ENCODE measurements at regions not wholly inside any gene's neighbourhood (a gene's known extent, or its start where the extent isn't known, plus 50 kb on each side); places are given as distances from the start of the nearest gene placed in this dataset.

DNA sequence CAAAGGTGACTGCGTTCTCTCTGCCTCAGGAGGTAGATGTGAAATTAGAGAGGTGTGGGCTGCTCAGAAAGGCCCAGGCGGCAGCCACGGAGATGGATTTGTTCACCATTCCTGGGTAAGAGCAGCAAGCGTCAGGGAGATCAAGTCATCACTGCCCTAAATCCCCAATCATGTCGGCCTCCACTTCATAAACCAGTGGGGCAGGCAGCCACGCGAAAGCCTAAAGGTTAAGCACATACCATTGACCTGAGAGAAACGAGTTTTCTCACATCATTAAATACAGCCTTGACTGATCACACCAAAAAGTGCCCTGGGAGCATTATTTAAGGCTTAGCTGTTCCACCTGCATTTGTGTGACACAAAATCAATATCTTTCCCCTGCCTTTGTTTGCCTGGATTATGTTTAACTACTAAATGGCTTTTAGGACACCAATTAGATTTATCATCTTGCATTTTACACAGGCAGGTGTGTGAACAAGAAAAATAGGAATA lies 50.7 kb upstream of the FOXB1 start:
- TF ChIP-seq TAF1 (IDR thresholded peaks at IDR 0.05; ENCODE audit: low read depth) (no peak), YY1 (IDR thresholded peaks at IDR 0.05; ENCODE audit: low read depth) (no peak)

DNA sequence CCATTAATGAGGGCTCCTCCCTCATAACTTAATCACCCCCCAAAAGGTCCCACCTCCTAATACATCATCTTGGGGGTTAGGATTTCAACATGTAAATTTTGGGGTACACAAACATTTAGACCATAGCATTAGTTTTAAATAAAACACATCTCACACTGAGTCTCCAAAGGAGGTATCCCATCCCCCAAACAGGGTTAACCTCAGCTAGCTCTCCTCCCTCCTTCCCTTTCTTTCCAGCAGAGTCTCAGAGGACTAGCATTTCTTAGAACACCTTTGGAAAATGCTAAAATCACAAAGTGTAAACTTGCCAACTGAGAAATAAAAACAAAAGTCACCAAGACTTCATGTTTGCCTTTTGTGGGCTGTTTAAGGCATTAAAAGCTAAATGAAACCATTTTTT lies 51.2 kb upstream of the FOXB1 start:
- no peak for TF ChIP-seq TEAD4 (IDR thresholded peaks at IDR 0.05)
- TF ChIP-seq TAF1 (IDR thresholded peaks at IDR 0.05; ENCODE audit: low read depth) = no peak
- no peak for TF ChIP-seq NFIC (IDR thresholded peaks at IDR 0.05)
- no peak for TF ChIP-seq YY1 (IDR thresholded peaks at IDR 0.05; ENCODE audit: low read depth)
- no peak for TF ChIP-seq EGR1 (IDR thresholded peaks at IDR 0.05)

DNA sequence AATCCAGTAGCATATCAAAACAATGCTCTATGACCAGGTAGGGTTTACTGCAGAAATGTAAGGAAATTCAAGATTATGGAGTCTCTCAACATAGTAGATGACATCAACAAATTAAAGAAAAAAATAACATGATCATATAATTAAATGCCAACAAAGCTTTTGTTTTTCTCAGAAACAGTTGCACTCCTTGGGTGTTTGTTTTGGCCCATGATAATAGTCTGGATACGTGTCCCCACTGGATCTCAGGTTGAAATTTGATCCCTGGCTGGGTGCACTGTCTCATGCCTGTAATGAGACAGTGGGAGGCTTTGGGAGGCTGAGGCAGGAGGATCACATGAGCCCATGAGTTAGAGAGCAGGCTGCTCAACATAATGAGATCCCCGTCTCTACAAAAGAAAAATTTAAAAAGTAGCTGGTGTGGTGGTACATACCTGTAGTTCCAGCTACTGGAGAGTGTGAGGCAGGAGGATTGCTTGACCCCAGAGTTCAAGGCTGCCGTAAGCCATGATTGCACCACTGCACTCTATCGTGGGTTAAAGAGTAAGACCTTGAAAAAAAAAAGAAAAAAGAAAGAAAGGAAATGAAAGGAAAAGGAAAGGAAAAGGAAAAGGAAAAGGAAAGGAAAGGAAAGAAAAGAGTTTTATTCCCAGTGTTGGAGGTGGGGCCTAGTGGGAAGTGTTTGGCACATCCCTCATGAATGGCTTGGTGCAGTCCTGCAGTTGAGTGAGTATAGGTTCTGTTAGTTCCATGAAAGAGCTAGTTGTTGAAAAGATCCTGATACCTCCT lies 53.3 kb upstream of the FOXB1 start:
- TF ChIP-seq CEBPB (IDR thresholded peaks at IDR 0.05) (no peak), RAD21 (IDR thresholded peaks at IDR 0.05; ENCODE audit: low read depth) (no peak), FOXM1 (IDR thresholded peaks at IDR 0.05; ENCODE audit: borderline replicate concordance, low read depth) (no peak), TCF12 (IDR thresholded peaks at IDR 0.05; ENCODE audit: low read depth) (no peak), CREB1 (IDR thresholded peaks at IDR 0.05; ENCODE audit: low read depth) (no peak), EP300 (IDR thresholded peaks at IDR 0.05; ENCODE audit: borderline replicate concordance) (no peak), EGR1 (IDR thresholded peaks at IDR 0.05) (no peak), ZBTB7A (IDR thresholded peaks at IDR 0.05; ENCODE audit: low read depth) (no peak), TEAD4 (IDR thresholded peaks at IDR 0.05) (no peak), YY1 (IDR thresholded peaks at IDR 0.05; ENCODE audit: low read depth) (no peak)
- TF ChIP-seq, protein P1, sequence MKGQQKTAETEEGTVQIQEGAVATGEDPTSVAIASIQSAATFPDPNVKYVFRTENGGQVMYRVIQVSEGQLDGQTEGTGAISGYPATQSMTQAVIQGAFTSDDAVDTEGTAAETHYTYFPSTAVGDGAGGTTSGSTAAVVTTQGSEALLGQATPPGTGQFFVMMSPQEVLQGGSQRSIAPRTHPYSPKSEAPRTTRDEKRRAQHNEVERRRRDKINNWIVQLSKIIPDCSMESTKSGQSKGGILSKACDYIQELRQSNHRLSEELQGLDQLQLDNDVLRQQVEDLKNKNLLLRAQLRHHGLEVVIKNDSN (IDR thresholded peaks at IDR 0.05) = no peak
- TF ChIP-seq, protein P2, sequence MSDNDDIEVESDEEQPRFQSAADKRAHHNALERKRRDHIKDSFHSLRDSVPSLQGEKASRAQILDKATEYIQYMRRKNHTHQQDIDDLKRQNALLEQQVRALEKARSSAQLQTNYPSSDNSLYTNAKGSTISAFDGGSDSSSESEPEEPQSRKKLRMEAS (IDR thresholded peaks at IDR 0.05) = no peak

DNA sequence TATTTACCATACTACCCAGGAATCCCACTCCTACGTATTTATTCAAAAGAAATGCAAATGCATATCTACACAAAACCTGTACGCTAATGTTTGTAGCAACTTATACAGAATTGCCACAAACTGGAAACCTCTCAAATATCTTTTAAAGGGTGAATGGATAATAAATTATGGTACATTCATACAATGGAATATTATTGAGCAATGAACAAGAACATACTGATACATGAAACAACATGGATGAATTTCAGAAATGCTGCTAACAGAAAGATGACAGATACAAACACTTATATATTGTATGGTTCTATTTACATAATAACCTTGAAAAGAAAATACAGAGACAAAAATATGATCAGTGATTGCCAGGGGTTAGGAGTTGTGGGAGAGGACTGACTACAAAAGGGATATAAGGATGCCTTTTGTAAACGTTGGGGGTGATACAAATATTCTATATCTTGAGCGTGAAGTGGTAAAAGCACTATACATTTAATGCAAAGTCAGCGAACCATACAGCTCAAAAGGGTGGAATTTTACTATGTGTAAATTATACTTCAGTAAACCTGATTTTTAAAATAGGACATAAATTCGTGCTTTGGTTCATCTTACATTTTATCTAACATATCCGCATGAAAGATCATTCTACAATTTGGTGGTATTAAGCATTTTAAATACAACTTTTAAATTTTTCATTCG lies 55.0 kb upstream of the FOXB1 start:
- TF ChIP-seq EGR1 (IDR thresholded peaks at IDR 0.05) (no peak), CREB1 (IDR thresholded peaks at IDR 0.05; ENCODE audit: low read depth) (no peak), NFIC (IDR thresholded peaks at IDR 0.05) (no peak), FOXM1 (IDR thresholded peaks at IDR 0.05; ENCODE audit: borderline replicate concordance, low read depth) (no peak), YY1 (IDR thresholded peaks at IDR 0.05; ENCODE audit: low read depth) (no peak), CEBPB (IDR thresholded peaks at IDR 0.05) (no peak)
- TF ChIP-seq, protein P3, sequence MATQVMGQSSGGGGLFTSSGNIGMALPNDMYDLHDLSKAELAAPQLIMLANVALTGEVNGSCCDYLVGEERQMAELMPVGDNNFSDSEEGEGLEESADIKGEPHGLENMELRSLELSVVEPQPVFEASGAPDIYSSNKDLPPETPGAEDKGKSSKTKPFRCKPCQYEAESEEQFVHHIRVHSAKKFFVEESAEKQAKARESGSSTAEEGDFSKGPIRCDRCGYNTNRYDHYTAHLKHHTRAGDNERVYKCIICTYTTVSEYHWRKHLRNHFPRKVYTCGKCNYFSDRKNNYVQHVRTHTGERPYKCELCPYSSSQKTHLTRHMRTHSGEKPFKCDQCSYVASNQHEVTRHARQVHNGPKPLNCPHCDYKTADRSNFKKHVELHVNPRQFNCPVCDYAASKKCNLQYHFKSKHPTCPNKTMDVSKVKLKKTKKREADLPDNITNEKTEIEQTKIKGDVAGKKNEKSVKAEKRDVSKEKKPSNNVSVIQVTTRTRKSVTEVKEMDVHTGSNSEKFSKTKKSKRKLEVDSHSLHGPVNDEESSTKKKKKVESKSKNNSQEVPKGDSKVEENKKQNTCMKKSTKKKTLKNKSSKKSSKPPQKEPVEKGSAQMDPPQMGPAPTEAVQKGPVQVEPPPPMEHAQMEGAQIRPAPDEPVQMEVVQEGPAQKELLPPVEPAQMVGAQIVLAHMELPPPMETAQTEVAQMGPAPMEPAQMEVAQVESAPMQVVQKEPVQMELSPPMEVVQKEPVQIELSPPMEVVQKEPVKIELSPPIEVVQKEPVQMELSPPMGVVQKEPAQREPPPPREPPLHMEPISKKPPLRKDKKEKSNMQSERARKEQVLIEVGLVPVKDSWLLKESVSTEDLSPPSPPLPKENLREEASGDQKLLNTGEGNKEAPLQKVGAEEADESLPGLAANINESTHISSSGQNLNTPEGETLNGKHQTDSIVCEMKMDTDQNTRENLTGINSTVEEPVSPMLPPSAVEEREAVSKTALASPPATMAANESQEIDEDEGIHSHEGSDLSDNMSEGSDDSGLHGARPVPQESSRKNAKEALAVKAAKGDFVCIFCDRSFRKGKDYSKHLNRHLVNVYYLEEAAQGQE (IDR thresholded peaks at IDR 0.05; ENCODE audit: low read depth) = no peak
- TF ChIP-seq, protein P2 (IDR thresholded peaks at IDR 0.05) = no peak

GRCh38 chr15:59946084-59946483 lies 58.0 kb upstream of the FOXB1 start:
- TF ChIP-seq RAD21 (IDR thresholded peaks at IDR 0.05; ENCODE audit: low read depth) (no peak), TAF1 (IDR thresholded peaks at IDR 0.05; ENCODE audit: low read depth) (no peak), ZBTB7A (IDR thresholded peaks at IDR 0.05; ENCODE audit: low read depth) (no peak), EGR1 (IDR thresholded peaks at IDR 0.05) (no peak)
- TF ChIP-seq, protein P3 (IDR thresholded peaks at IDR 0.05; ENCODE audit: low read depth) = no peak

DNA sequence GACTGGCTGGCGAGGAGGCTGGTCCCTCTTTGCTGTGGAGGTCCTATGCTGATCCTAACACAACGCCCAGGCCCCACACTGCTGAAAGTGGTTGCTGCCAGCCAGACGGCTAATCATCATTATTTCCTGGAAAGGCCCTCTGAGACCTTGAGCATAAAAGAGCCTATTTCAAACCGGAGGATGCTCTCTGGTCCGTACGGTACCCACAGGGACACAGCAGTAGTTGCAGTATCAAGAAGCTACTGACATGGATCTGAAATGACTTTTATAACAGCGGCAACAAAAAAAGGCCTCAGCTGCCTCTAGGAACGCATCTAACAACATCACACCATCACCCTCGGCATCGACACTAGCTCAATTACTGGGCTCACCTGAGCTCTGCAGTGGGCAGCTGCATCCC lies 59.1 kb upstream of the FOXB1 start:
- TF ChIP-seq CREB1 (IDR thresholded peaks at IDR 0.05; ENCODE audit: low read depth) = no peak
- TF ChIP-seq EP300 (IDR thresholded peaks at IDR 0.05; ENCODE audit: borderline replicate concordance) = no peak
- TF ChIP-seq YY1 (IDR thresholded peaks at IDR 0.05; ENCODE audit: low read depth) = no peak
- no peak for TF ChIP-seq EGR1 (IDR thresholded peaks at IDR 0.05)
- TF ChIP-seq NFIC (IDR thresholded peaks at IDR 0.05) = no peak
- no peak for TF ChIP-seq TCF12 (IDR thresholded peaks at IDR 0.05; ENCODE audit: low read depth)
- no peak for TF ChIP-seq CEBPB (IDR thresholded peaks at IDR 0.05)
- TF ChIP-seq, protein P1 (IDR thresholded peaks at IDR 0.05) = no peak
- TF ChIP-seq TAF1 (IDR thresholded peaks at IDR 0.05; ENCODE audit: low read depth) = no peak
- TF ChIP-seq ZBTB7A (IDR thresholded peaks at IDR 0.05; ENCODE audit: low read depth) = no peak
- no peak for TF ChIP-seq RAD21 (IDR thresholded peaks at IDR 0.05; ENCODE audit: low read depth)
- TF ChIP-seq, protein P2 (IDR thresholded peaks at IDR 0.05) = no peak
- no peak for TF ChIP-seq TEAD4 (IDR thresholded peaks at IDR 0.05)
- TF ChIP-seq, protein P3 (IDR thresholded peaks at IDR 0.05; ENCODE audit: low read depth) = no peak
- no peak for TF ChIP-seq FOXM1 (IDR thresholded peaks at IDR 0.05; ENCODE audit: borderline replicate concordance, low read depth)

All from Ishikawa (cell line).